ENCODE measurements at regions not wholly inside any gene's neighbourhood (a gene's known extent, or its start where the extent isn't known, plus 50 kb on each side); places are given as distances from the start of the nearest gene placed in this dataset.

GRCh38 chr10:130230036-130230435 lies 93.8 kb downstream of the GLRX3 start:
- H3K4me1 Mint-ChIP-seq: no peaks in the 10 kb centered on the region

DNA sequence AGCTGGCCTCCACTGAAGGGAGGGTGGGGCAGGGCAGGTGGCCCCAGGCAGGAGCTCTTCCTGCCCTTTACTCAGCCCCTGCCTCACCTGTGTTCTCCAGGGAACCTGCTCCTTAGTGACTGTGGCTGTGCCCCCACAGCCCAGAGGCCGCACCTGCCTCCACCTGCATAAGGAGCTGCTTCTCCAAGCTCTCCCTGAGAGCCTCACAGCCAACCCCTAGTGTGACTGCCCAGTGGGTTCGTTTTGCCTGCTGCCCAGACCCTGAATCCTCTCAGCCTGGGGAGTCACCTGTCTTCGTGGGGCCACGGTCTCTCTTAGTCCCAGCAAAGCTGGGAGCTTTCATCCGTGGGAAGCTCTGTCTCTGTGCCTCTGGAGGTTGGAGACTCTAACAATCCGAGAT lies 94.4 kb downstream of the GLRX3 start:
- DNase-seq (no peak), ATAC-seq (ENCODE audit: low read depth in 2 of 2) (no peak)
- Mint-ChIP-seq H3K36me3 (peaks cover 10 to 15% of the 10 kb centered on the region in 2 donors), H3K4me1 (no peaks in the 10 kb centered on the region), H3K9me3 (peaks cover 0 to 20% (median 5%) of the 10 kb centered on the region in 7 donors), H3K4me3 (no peak overlapping the region), H3K27me3 (peaks cover 5 to 20% (median 11%) of the 10 kb centered on the region in 3 donors), H3K27ac (no peak overlapping the region)

More at GRCh38 chr10:130230036-130230435, 93.8 kb downstream of the GLRX3 start:
- H3K27ac Mint-ChIP-seq: peak overlapping the region in 1 of 6 donors; percentile 39
- H3K27me3 Mint-ChIP-seq: peaks cover 5 to 20% (median 13%) of the 10 kb centered on the region in 3 donors
- ATAC-seq (ENCODE audit: low read depth in 2 of 2): no peak
- peaks cover 10 to 15% of the 10 kb centered on the region in 2 donors for H3K36me3 Mint-ChIP-seq
- DNase-seq: no peak
- no peak overlapping the region for H3K4me3 Mint-ChIP-seq
- peaks cover 0 to 20% (median 5%) of the 10 kb centered on the region in 7 donors for H3K9me3 Mint-ChIP-seq

DNA sequence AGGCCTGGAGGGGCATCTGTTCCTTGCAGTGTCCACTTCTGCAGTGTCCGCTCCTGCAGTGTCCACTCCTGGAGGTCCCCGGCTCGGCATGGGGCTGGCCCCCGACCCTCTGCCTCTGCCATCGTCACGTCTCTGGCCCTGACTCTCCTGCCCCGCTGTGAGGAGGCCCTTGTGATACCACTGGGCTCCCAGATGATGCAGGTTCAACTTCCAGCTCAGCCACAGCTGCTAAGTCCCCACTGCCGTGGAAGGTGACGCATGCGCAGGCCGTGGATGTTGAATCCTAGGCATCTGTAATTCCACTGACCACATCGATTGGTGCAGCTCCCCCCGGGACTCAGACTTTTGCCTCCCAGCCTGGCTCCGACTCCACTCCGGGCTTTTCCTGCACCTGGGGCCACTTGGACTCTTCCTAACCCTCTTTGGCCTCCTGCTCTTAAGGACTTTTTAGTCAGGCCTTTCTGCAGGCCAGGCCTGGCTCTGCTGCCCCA lies 95.1 kb downstream of the GLRX3 start:
- Mint-ChIP-seq H3K4me3 (no peak overlapping the region), H3K36me3 (peaks cover 10 to 15% of the 10 kb centered on the region in 2 donors), H3K9me3 (peaks cover 0 to 20% (median 5%) of the 10 kb centered on the region in 7 donors), H3K27ac (no peak overlapping the region), H3K27me3 (peaks cover 5 to 20% (median 10%) of the 10 kb centered on the region in 3 donors), H3K4me1 (no peaks in the 10 kb centered on the region)
- ATAC-seq (ENCODE audit: low read depth in 2 of 2) (no peak), DNase-seq (no peak)

DNA sequence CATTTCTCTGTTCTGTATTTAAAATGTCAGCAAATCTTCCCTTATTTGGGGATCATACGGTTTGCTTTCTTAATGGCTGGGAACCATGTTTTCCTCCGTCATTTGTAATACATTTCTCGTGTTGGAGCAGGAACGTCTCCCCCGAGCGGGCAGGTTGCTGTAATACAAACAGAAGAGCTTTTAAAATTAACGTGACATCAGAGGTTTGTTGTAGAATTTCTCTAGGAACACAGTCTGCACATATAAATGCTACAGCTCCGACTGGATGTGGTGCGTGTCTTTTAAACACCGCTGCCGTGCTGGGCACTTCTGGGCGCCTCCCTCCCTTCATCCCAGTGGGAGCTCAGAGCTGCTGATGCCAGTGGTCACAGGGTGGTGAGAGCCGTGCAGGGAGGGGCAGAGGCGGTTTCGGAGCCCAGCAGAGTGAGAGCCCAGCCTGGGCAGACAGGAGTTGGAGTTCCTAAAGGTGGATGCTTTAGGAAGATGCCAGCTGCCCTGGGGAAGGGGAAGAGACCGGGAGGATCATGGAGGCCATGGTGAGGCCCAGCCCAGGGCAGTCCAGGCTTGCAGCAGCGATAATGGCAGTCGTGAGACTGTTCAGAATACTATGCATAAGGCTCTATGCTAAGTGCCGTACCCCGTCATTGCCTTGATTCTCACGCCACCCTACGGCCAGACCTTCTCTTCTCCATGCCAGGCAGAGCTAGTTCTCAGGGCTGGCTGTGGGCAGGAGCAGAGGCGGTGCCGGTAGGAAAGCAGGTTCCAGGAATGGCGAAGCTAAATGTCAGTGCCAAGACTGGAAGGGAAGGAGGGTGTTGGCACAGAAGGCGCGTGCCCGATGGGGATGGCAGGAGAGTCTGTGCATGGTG lies 96.2 kb downstream of the GLRX3 start:
- peaks cover 6 to 10% of the 10 kb centered on the region in 2 donors for H3K36me3 Mint-ChIP-seq
- DNase-seq: no peak
- peak overlapping the region in 1 of 6 donors; percentile 84 for H3K27ac Mint-ChIP-seq
- H3K4me3 Mint-ChIP-seq: no peak overlapping the region
- H3K9me3 Mint-ChIP-seq: peaks cover 0 to 15% (median 2%) of the 10 kb centered on the region in 7 donors
- no peaks in the 10 kb centered on the region for H3K4me1 Mint-ChIP-seq
- ATAC-seq (ENCODE audit: low read depth in 2 of 2): no peak
- H3K27me3 Mint-ChIP-seq: peaks cover 0 to 9% (median 5%) of the 10 kb centered on the region in 3 donors

GRCh38 chr10:130233035-130233360 lies 96.8 kb downstream of the GLRX3 start:
- Mint-ChIP-seq H3K9me3 (peaks cover 0 to 9% (median 0%) of the 10 kb centered on the region in 7 donors), H3K4me1 (no peaks in the 10 kb centered on the region), H3K27ac (no peak overlapping the region), H3K4me3 (no peak overlapping the region), H3K27me3 (peaks cover 0 to 9% (median 5%) of the 10 kb centered on the region in 3 donors), H3K36me3 (peaks cover 4 to 6% of the 10 kb centered on the region in 2 donors)
- ATAC-seq (ENCODE audit: low read depth in 2 of 2): no peak
- DNase-seq: no peak

DNA sequence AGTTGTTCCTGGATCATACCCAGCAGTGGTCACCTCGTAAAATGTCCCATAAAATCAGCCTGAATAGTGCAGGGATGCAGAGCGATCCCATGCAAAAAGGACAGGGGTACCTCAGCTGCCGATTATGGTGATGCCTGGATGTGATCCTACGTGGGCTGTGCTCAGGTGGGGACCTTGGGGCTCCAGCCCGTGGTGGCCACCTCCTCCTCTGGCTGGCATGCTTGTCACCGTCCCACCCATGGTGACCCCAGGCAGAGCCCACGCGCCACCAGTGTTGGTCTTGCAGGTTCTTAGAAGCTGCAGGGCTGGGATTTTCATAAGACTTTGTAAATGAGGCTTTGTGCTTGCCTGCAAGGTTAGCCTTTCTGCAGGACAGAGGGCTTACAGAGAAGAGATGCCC lies 97.2 kb downstream of the GLRX3 start:
- Mint-ChIP-seq H3K4me1 (no peaks in the 10 kb centered on the region), H3K4me3 (no peak overlapping the region), H3K27ac (no peak overlapping the region), H3K27me3 (peaks cover 0 to 9% (median 5%) of the 10 kb centered on the region in 3 donors), H3K9me3 (peaks cover 0 to 5% (median 0%) of the 10 kb centered on the region in 7 donors), H3K36me3 (peaks cover 0 to 3% of the 10 kb centered on the region in 2 donors)
- ATAC-seq (ENCODE audit: low read depth in 2 of 2) (no peak), DNase-seq (no peak)

GRCh38 chr10:130234171-130234965 lies 98.2 kb downstream of the GLRX3 start:
- Mint-ChIP-seq H3K4me1 (no peaks in the 10 kb centered on the region), H3K27me3 (peaks cover 0 to 9% (median 5%) of the 10 kb centered on the region in 3 donors), H3K9me3 (peaks cover 0 to 2% (median 0%) of the 10 kb centered on the region in 7 donors), H3K36me3 (no peaks in the 10 kb centered on the region), H3K27ac (no peak overlapping the region), H3K4me3 (no peak overlapping the region)
- ATAC-seq (ENCODE audit: low read depth in 2 of 2): no peak
- DNase-seq: no peak

DNA sequence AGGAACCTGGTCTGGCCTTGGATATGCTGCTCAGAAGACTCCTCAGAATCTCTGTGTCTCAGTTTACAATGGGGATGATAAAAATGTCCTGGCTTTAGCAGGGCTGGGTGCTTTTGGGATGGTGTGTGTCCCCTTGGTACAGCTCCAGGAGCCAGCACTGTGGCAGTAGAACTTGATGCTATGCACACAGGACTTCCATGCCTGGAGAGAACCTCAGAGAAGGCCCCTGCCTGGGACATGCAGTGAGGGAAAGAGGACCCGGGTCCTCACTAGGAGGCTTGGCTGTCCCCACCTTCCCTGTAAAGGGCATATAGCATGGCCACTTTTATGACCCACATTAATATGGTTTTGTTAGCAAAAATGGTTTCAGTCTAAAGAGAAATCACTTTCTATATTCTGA lies 100.5 kb downstream of the GLRX3 start:
- Mint-ChIP-seq H3K27me3 (peaks cover 7 to 29% (median 17%) of the 10 kb centered on the region in 3 donors), H3K9me3 (peaks cover 0 to 20% (median 10%) of the 10 kb centered on the region in 7 donors), H3K4me3 (no peak overlapping the region), H3K4me1 (no peaks in the 10 kb centered on the region), H3K27ac (no peak overlapping the region), H3K36me3 (peaks cover 0 to 11% of the 10 kb centered on the region in 2 donors)
- DNase-seq: no peak
- ATAC-seq (ENCODE audit: low read depth in 2 of 2): no peak

- H3K4me3 Mint-ChIP-seq: no peak overlapping the region
- H3K27me3 Mint-ChIP-seq: peaks cover 22 to 53% (median 48%) of the 10 kb centered on the region in 3 donors
- peaks cover 0 to 18% of the 10 kb centered on the region in 2 donors for H3K36me3 Mint-ChIP-seq
- no peak for ATAC-seq (ENCODE audit: low read depth in 2 of 2)
- H3K27ac Mint-ChIP-seq: no peak overlapping the region
- DNase-seq: no peak
- peaks cover 0 to 22% (median 12%) of the 10 kb centered on the region in 7 donors for H3K9me3 Mint-ChIP-seq
- H3K4me1 Mint-ChIP-seq: no peaks in the 10 kb centered on the region
These were observed 104.2 kb downstream of the GLRX3 start for GRCh38 chr10:130240409-130240808.

GRCh38 chr10:130242513-130242912 lies 106.3 kb downstream of the GLRX3 start:
- ATAC-seq (ENCODE audit: low read depth in 2 of 2) (no peak), DNase-seq (no peak)
- no peaks in the 10 kb centered on the region for H3K4me1 Mint-ChIP-seq
- peaks cover 38 to 73% (median 61%) of the 10 kb centered on the region in 3 donors for H3K27me3 Mint-ChIP-seq
- H3K36me3 Mint-ChIP-seq: peaks cover 0 to 25% of the 10 kb centered on the region in 2 donors
- H3K9me3 Mint-ChIP-seq: peaks cover 5 to 22% (median 12%) of the 10 kb centered on the region in 7 donors
- no peak overlapping the region for H3K4me3 Mint-ChIP-seq
- H3K27ac Mint-ChIP-seq: no peak overlapping the region

DNA sequence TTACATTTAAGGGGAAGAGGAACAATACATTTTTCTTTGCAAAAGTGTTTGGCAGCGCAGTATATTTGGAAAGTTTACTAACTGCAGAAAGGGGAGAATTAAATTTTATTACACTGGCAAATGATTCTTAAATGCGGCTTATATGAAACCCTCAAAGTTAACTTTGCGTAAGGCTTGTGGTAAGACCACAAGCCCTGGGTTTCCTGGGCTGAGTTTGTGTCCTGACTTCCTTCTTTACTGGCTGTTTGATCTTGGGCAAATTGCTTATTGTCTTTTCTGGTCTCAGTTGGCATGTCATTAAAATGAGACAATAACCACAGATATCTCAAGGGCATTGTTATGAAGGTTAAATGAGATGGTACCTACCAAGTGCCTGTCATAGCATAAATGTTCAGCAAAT lies 106.8 kb downstream of the GLRX3 start:
- Mint-ChIP-seq H3K4me3 (no peak overlapping the region), H3K36me3 (peaks cover 0 to 25% of the 10 kb centered on the region in 2 donors), H3K4me1 (no peaks in the 10 kb centered on the region), H3K27me3 (peaks cover 41 to 73% (median 66%) of the 10 kb centered on the region in 3 donors), H3K27ac (no peak overlapping the region), H3K9me3 (peaks cover 5 to 22% (median 12%) of the 10 kb centered on the region in 7 donors)
- no peak for ATAC-seq (ENCODE audit: low read depth in 2 of 2)
- no peak for DNase-seq

DNA sequence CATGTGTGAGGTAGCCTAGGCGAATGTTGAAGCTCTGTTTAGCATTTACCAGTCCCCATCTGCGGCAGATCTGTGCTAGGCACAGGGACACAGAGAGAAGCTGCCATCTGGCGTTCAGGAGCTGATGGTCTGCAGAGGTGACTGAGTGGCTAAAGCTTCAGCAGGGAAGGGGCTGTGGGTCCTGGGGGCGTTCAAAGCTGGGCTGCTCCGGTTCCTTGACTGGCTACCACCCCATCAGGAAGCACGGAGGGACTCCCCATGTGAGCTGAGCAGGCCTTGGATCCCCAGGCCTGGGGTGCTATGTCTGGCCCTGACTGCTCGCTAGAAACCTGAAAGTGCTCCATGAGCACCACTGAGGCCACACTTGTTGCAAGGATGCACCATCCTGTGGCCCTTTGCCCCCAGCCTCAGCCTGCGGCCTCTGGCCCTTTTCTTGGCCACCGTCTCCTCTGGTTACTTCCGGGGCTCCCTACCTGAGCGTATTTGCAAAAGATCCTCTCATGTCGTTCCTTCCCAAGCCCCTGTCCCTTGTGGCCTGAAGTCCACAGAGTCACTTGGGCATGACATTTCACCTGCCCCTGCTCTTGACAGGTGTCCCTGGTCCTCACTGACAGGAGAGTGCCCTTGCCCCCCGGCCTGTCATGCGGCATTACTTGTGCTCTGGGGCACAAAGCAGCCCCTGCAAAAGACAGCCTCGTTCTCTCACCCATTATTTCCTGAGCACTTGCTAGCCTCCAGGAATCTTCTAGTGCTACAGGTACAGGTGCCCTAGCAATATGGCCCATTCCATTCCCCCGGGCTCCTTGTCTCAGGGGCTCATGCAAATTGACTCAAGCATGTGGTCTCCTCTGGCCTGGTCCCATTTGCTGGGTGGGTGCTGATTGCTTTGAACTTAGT lies 108.1 kb downstream of the GLRX3 start:
- Mint-ChIP-seq H3K9me3 (peaks cover 5 to 26% (median 12%) of the 10 kb centered on the region in 7 donors), H3K4me1 (no peaks in the 10 kb centered on the region), H3K4me3 (no peak overlapping the region), H3K27ac (no peak overlapping the region), H3K36me3 (peaks cover 0 to 25% of the 10 kb centered on the region in 2 donors), H3K27me3 (peaks cover 45 to 73% (median 72%) of the 10 kb centered on the region in 3 donors)
- DNase-seq (no peak), ATAC-seq (ENCODE audit: low read depth in 2 of 2) (no peak)
